ENCODE measurements at regions not wholly inside any gene's neighbourhood (a gene's known extent, or its start where the extent isn't known, plus 50 kb on each side); places are given as distances from the start of the nearest gene placed in this dataset.

GRCh38 chr1:5597171-5597850 is 394.9 kb downstream of the NPHP4 start:
- Histone ChIP-seq H3K27me3 (ENCODE audit: control insufficient read depth in 3 of 3, insufficient read depth in 3 of 3, low read length in 3 of 3) (peaks cover 0 to 35% (median 7%) of the 10 kb centered on the region in 3 donors), H3K9ac (ENCODE audit: low read depth in 1 of 3, low read length in 3 of 3) (no peak overlapping the region)

GRCh38 chr1:5596651-5597050 is 395.6 kb downstream of the NPHP4 start:
- Histone ChIP-seq H3K9ac (ENCODE audit: low read depth in 1 of 3, low read length in 3 of 3) (no peak overlapping the region), H3K36me3 (ENCODE audit: control insufficient read depth in 3 of 3, insufficient read depth in 3 of 3, low read length in 3 of 3) (no peaks in the 10 kb centered on the region), H3K4me3 (ENCODE audit: low read length in 3 of 3) (no peak overlapping the region), H3K27me3 (ENCODE audit: control insufficient read depth in 3 of 3, insufficient read depth in 3 of 3, low read length in 3 of 3) (peaks cover 0 to 35% (median 7%) of the 10 kb centered on the region in 3 donors), H3K27ac (ENCODE audit: low read depth, low read length) (no peak overlapping the region), H3K9me3 (ENCODE audit: control insufficient read depth in 3 of 3, low read length in 3 of 3) (no peaks in the 10 kb centered on the region), H3K4me1 (ENCODE audit: control insufficient read depth in 3 of 3, insufficient read depth in 3 of 3, low read length in 3 of 3) (no peaks in the 10 kb centered on the region)

More at GRCh38 chr1:5597171-5597850, 394.9 kb downstream of the NPHP4 start:
- H3K27ac ChIP-seq (ENCODE audit: low read depth, low read length) = no peak overlapping the region
- no peak overlapping the region for H3K4me3 ChIP-seq (ENCODE audit: low read length in 3 of 3)
- H3K4me1 ChIP-seq (ENCODE audit: control insufficient read depth in 3 of 3, insufficient read depth in 3 of 3, low read length in 3 of 3) = no peaks in the 10 kb centered on the region
- H3K36me3 ChIP-seq (ENCODE audit: control insufficient read depth in 3 of 3, insufficient read depth in 3 of 3, low read length in 3 of 3) = no peaks in the 10 kb centered on the region
- no peaks in the 10 kb centered on the region for H3K9me3 ChIP-seq (ENCODE audit: control insufficient read depth in 3 of 3, low read length in 3 of 3)

- Histone ChIP-seq H3K36me3 (ENCODE audit: control insufficient read depth in 3 of 3, insufficient read depth in 3 of 3, low read length in 3 of 3) (no peaks in the 10 kb centered on the region), H3K9me3 (ENCODE audit: control insufficient read depth in 3 of 3, low read length in 3 of 3) (peaks cover 0 to 5% (median 5%) of the 10 kb centered on the region in 3 donors), H3K27me3 (ENCODE audit: control insufficient read depth in 3 of 3, insufficient read depth in 3 of 3, low read length in 3 of 3) (peaks cover 0 to 26% (median 7%) of the 10 kb centered on the region in 3 donors), H3K4me3 (ENCODE audit: low read length in 3 of 3) (no peak overlapping the region), H3K4me1 (ENCODE audit: control insufficient read depth in 3 of 3, insufficient read depth in 3 of 3, low read length in 3 of 3) (no peaks in the 10 kb centered on the region), H3K27ac (ENCODE audit: low read depth, low read length) (no peak overlapping the region), H3K9ac (ENCODE audit: low read depth in 1 of 3, low read length in 3 of 3) (no peak overlapping the region)
These were observed 396.6 kb downstream of the NPHP4 start for GRCh38 chr1:5595531-5596170.

DNA sequence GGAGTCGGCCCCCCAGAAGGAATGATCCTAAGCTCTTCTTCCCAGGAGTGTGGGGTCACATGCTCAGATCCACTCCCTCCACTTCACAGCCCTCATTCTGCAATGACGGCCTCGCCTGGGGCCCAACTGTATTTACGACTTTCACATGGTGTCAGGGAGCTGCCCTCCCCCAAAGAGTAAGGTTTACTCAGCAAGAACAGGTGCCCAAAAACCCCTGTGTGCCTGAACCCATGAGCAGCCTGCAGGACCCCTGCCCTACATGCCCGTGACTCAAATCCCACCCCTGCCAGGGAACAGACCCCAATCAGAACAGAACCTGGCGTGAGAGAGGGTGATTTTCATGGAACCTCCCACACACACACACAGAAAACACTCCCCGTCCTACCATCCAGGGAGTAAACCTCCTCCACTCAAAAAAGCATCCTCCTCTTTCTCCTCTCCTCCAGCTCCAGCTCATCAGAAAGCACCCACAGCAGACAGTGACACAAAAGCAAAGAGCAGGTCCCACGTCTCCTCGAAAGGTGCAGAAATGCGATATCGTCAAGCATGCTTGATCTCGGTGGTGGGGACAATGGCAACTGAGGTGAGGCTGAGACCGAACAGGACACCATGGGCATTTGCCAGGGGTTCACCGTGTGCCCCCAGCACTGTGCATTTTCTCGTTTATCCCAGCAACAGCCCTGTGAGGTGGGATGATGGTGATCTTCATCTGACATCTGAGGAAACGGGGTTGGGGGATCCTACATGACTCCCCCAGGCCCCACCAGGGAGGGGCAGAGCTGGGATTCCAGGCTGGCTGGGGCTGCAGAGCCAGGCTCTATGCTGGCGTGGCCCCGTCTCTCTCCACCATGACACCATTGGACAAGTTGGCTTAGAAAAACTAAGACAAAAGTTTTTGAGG is 397.9 kb downstream of the NPHP4 start:
- H3K27ac ChIP-seq (ENCODE audit: low read depth, low read length) = no peak overlapping the region
- peaks cover 0 to 16% (median 4%) of the 10 kb centered on the region in 3 donors for H3K27me3 ChIP-seq (ENCODE audit: control insufficient read depth in 3 of 3, insufficient read depth in 3 of 3, low read length in 3 of 3)

DNA sequence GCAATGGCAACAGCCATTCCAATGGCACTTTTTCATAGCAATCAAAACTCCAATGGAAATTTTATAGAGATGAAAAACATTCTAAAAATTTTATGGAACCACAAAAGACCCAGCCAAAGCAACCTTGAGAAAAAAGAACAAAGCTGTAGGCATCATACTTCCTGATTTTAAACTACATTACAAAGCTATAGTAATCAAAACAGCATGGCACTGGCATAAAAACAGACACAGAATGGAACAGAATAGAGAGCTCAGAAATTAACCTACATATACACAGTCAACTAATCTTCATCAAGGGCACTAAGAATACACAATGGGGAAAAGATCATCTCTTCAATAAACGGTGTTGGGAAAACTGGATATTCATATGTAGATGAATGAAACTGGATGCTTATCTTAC is 401.5 kb downstream of the NPHP4 start:
- no peak overlapping the region for H3K27ac ChIP-seq (ENCODE audit: low read depth, low read length)
- no peaks in the 10 kb centered on the region for H3K36me3 ChIP-seq (ENCODE audit: control insufficient read depth in 3 of 3, insufficient read depth in 3 of 3, low read length in 3 of 3)
- peaks cover 0 to 8% (median 4%) of the 10 kb centered on the region in 3 donors for H3K27me3 ChIP-seq (ENCODE audit: control insufficient read depth in 3 of 3, insufficient read depth in 3 of 3, low read length in 3 of 3)
- H3K4me1 ChIP-seq (ENCODE audit: control insufficient read depth in 3 of 3, insufficient read depth in 3 of 3, low read length in 3 of 3) = no peaks in the 10 kb centered on the region
- no peak overlapping the region for H3K9ac ChIP-seq (ENCODE audit: low read depth in 1 of 3, low read length in 3 of 3)
- H3K9me3 ChIP-seq (ENCODE audit: control insufficient read depth in 3 of 3, low read length in 3 of 3) = peaks cover 0 to 7% (median 5%) of the 10 kb centered on the region in 3 donors
- no peak overlapping the region for H3K4me3 ChIP-seq (ENCODE audit: low read length in 3 of 3)

More for the DNA sequence above, 397.9 kb downstream of the NPHP4 start:
- Histone ChIP-seq H3K36me3 (ENCODE audit: control insufficient read depth in 3 of 3, insufficient read depth in 3 of 3, low read length in 3 of 3) (no peaks in the 10 kb centered on the region), H3K4me3 (ENCODE audit: low read length in 3 of 3) (peak overlapping the region in 1 of 3 donors; percentile 22), H3K4me1 (ENCODE audit: control insufficient read depth in 3 of 3, insufficient read depth in 3 of 3, low read length in 3 of 3) (no peaks in the 10 kb centered on the region), H3K9me3 (ENCODE audit: control insufficient read depth in 3 of 3, low read length in 3 of 3) (peaks cover 0 to 5% (median 5%) of the 10 kb centered on the region in 3 donors), H3K9ac (ENCODE audit: low read depth in 1 of 3, low read length in 3 of 3) (no peak overlapping the region)

DNA sequence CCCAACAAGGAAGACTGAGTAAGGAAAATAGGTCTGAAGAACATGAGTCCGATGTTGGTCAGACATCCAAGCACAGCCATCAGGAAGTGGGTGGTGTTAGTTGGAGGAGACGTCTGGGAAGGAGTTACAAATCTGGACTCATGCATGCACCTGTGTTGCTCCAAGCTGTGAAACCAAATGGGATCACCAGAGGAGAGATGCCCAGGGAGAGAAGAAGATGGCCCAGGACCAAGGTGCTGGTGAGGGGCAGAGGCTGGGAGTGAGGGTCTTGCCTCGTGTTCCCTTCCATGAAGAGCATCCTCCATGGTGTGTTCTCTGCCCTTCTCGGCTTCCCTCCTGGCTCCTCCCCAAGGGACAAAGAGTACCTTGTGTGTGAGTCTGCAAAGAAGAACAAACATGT is 405.6 kb downstream of the NPHP4 start:
- Histone ChIP-seq H3K4me3 (ENCODE audit: low read length in 3 of 3) (no peak overlapping the region), H3K4me1 (ENCODE audit: control insufficient read depth in 3 of 3, insufficient read depth in 3 of 3, low read length in 3 of 3) (no peaks in the 10 kb centered on the region), H3K9me3 (ENCODE audit: control insufficient read depth in 3 of 3, low read length in 3 of 3) (peaks cover 0 to 8% (median 5%) of the 10 kb centered on the region in 3 donors), H3K9ac (ENCODE audit: low read depth in 1 of 3, low read length in 3 of 3) (no peak overlapping the region), H3K27ac (ENCODE audit: low read depth, low read length) (no peak overlapping the region), H3K36me3 (ENCODE audit: control insufficient read depth in 3 of 3, insufficient read depth in 3 of 3, low read length in 3 of 3) (no peaks in the 10 kb centered on the region), H3K27me3 (ENCODE audit: control insufficient read depth in 3 of 3, insufficient read depth in 3 of 3, low read length in 3 of 3) (peaks cover 0 to 8% (median 7%) of the 10 kb centered on the region in 3 donors)

DNA sequence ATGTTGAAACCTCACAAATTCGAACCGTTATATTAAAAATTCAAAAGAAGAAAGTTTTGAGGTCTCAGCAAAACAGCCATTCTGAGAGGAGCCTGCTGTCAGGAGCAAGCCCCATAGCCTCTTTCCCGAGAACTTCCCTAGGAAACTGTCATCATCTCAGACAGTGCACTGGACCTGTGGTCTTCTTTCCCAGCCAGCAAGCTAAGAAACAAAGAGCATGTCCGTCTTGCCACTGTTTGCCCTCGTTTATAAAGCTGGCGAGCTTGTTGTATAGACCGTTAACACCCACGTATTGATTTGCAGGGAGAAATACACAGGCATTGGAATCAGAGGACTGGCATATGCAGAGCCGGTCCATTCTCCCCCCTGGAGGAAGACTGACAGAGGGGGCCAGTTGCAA is 407.0 kb downstream of the NPHP4 start:
- peaks cover 0 to 12% (median 8%) of the 10 kb centered on the region in 3 donors for H3K27me3 ChIP-seq (ENCODE audit: control insufficient read depth in 3 of 3, insufficient read depth in 3 of 3, low read length in 3 of 3)
- H3K4me3 ChIP-seq (ENCODE audit: low read length in 3 of 3) = no peak overlapping the region
- peaks cover 0 to 4% (median 0%) of the 10 kb centered on the region in 3 donors for H3K9me3 ChIP-seq (ENCODE audit: control insufficient read depth in 3 of 3, low read length in 3 of 3)
- H3K36me3 ChIP-seq (ENCODE audit: control insufficient read depth in 3 of 3, insufficient read depth in 3 of 3, low read length in 3 of 3) = no peaks in the 10 kb centered on the region
- no peak overlapping the region for H3K9ac ChIP-seq (ENCODE audit: low read depth in 1 of 3, low read length in 3 of 3)
- H3K4me1 ChIP-seq (ENCODE audit: control insufficient read depth in 3 of 3, insufficient read depth in 3 of 3, low read length in 3 of 3) = no peaks in the 10 kb centered on the region
- H3K27ac ChIP-seq (ENCODE audit: low read depth, low read length) = no peak overlapping the region

DNA sequence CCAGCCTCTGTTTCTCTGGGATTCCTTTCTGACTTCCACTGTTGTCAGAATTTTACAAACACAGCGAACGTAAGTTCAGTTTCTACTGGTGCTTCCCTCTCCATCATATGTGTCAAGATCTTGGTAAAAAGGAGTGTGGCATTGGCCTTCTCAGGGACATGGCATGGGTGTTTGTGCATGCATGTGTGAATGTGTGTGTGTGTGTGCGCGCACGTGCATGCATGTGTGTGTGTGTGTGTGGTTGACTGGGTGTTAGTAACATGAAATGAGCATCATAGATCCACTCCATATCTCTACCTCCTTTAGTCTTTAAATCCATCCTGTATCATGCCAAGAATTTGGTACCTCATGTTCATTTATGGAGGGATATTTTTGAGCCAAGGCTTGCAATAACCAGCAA is 411.3 kb downstream of the NPHP4 start:
- Histone ChIP-seq H3K4me3 (ENCODE audit: low read length in 3 of 3) (no peak overlapping the region), H3K9ac (ENCODE audit: low read depth in 1 of 3, low read length in 3 of 3) (no peak overlapping the region), H3K27me3 (ENCODE audit: control insufficient read depth in 3 of 3, insufficient read depth in 3 of 3, low read length in 3 of 3) (peaks cover 0 to 14% (median 11%) of the 10 kb centered on the region in 3 donors), H3K27ac (ENCODE audit: low read depth, low read length) (no peak overlapping the region), H3K9me3 (ENCODE audit: control insufficient read depth in 3 of 3, low read length in 3 of 3) (peaks cover 0 to 2% (median 0%) of the 10 kb centered on the region in 3 donors), H3K36me3 (ENCODE audit: control insufficient read depth in 3 of 3, insufficient read depth in 3 of 3, low read length in 3 of 3) (no peaks in the 10 kb centered on the region), H3K4me1 (ENCODE audit: control insufficient read depth in 3 of 3, insufficient read depth in 3 of 3, low read length in 3 of 3) (no peaks in the 10 kb centered on the region)

- peaks cover 0 to 17% (median 11%) of the 10 kb centered on the region in 3 donors for H3K27me3 ChIP-seq (ENCODE audit: control insufficient read depth in 3 of 3, insufficient read depth in 3 of 3, low read length in 3 of 3)
- H3K9me3 ChIP-seq (ENCODE audit: control insufficient read depth in 3 of 3, low read length in 3 of 3) = peaks cover 0 to 2% (median 0%) of the 10 kb centered on the region in 3 donors
- no peaks in the 10 kb centered on the region for H3K4me1 ChIP-seq (ENCODE audit: control insufficient read depth in 3 of 3, insufficient read depth in 3 of 3, low read length in 3 of 3)
- H3K9ac ChIP-seq (ENCODE audit: low read depth in 1 of 3, low read length in 3 of 3) = no peak overlapping the region
- no peaks in the 10 kb centered on the region for H3K36me3 ChIP-seq (ENCODE audit: control insufficient read depth in 3 of 3, insufficient read depth in 3 of 3, low read length in 3 of 3)
- no peak overlapping the region for H3K4me3 ChIP-seq (ENCODE audit: low read length in 3 of 3)
- no peak overlapping the region for H3K27ac ChIP-seq (ENCODE audit: low read depth, low read length)
These were observed 412.3 kb downstream of the NPHP4 start for GRCh38 chr1:5579966-5580365.
